ENCODE measurements at regions not wholly inside any gene's neighbourhood (a gene's known extent, or its start where the extent isn't known, plus 50 kb on each side); places are given as distances from the start of the nearest gene placed in this dataset.

DNA sequence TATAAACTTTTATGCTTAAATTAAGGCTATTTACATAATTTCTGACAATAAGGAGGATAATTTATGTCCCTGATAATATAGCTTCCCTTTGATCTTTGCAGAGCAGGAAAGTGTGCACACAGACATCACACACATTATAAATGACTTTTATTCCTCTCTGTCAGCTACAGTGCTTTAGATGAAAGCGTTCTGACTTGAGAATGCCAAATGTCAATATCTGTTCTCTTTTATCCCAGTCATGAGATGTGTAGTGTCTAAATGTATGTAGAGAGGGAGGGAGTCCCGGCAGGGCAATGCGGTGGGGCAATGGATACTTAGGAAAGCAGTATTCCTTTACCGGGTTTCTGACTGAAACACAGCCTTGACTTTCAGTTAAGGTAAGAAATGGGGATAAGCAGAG is 225.4 kb upstream of the CHORDC1 start:
- H2AFZ ChIP-seq (ENCODE audit: low read depth), result no peak overlapping the region
- no peak for DNase-seq
- no peak overlapping the region for H3K9ac ChIP-seq
- no peaks in the 10 kb centered on the region for H3K9me2 ChIP-seq
- H3K9me3 ChIP-seq, result no peaks in the 10 kb centered on the region
- no peaks in the 10 kb centered on the region; a peak in 1 of 4 replicates for H3K4me1 ChIP-seq (ENCODE audit: control insufficient read depth in 1 of 2, insufficient read depth in 2 of 2, low read depth in 1 of 2, low read length in 1 of 2)
- TF ChIP-seq FOXM1 (IDR thresholded peaks at IDR 0.05; ENCODE audit: low read depth) (no peak), RAD21 (IDR thresholded peaks at IDR 0.05; ENCODE audit: low read length) (no peak), SMC3 (IDR thresholded peaks at IDR 0.05; ENCODE audit: low read depth, low read length) (no peak), GATA2 (CRISPR knock-in tag; IDR thresholded peaks at IDR 0.05) (no peak), EZH2phosphoT487 (IDR thresholded peaks at IDR 0.05; ENCODE audit: borderline replicate concordance, low read depth) (no peak), JUND (IDR thresholded peaks at IDR 0.05) (no peak), RFX5 (IDR thresholded peaks at IDR 0.05; ENCODE audit: low read length) (no peak), POLR2AphosphoS5 (IDR thresholded peaks at IDR 0.05; ENCODE audit: low read depth, low read length) (no peak), MEF2A (IDR thresholded peaks at IDR 0.05; ENCODE audit: borderline replicate concordance, low read depth) (no peak), TAF1 (IDR thresholded peaks at IDR 0.05; ENCODE audit: borderline replicate concordance, low read depth, low read length) (no peak), YY1 (IDR thresholded peaks at IDR 0.05; ENCODE audit: low read depth) (no peak)
- TF ChIP-seq, protein P1, sequence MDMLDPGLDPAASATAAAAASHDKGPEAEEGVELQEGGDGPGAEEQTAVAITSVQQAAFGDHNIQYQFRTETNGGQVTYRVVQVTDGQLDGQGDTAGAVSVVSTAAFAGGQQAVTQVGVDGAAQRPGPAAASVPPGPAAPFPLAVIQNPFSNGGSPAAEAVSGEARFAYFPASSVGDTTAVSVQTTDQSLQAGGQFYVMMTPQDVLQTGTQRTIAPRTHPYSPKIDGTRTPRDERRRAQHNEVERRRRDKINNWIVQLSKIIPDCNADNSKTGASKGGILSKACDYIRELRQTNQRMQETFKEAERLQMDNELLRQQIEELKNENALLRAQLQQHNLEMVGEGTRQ (IDR thresholded peaks at IDR 0.05; ENCODE audit: borderline replicate concordance, low read depth, low read length), result no peak
- TF ChIP-seq, protein P2, sequence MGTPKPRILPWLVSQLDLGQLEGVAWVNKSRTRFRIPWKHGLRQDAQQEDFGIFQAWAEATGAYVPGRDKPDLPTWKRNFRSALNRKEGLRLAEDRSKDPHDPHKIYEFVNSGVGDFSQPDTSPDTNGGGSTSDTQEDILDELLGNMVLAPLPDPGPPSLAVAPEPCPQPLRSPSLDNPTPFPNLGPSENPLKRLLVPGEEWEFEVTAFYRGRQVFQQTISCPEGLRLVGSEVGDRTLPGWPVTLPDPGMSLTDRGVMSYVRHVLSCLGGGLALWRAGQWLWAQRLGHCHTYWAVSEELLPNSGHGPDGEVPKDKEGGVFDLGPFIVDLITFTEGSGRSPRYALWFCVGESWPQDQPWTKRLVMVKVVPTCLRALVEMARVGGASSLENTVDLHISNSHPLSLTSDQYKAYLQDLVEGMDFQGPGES (IDR thresholded peaks at IDR 0.05; ENCODE audit: low read depth, low read length), result no peak
- TF ChIP-seq, protein P3, sequence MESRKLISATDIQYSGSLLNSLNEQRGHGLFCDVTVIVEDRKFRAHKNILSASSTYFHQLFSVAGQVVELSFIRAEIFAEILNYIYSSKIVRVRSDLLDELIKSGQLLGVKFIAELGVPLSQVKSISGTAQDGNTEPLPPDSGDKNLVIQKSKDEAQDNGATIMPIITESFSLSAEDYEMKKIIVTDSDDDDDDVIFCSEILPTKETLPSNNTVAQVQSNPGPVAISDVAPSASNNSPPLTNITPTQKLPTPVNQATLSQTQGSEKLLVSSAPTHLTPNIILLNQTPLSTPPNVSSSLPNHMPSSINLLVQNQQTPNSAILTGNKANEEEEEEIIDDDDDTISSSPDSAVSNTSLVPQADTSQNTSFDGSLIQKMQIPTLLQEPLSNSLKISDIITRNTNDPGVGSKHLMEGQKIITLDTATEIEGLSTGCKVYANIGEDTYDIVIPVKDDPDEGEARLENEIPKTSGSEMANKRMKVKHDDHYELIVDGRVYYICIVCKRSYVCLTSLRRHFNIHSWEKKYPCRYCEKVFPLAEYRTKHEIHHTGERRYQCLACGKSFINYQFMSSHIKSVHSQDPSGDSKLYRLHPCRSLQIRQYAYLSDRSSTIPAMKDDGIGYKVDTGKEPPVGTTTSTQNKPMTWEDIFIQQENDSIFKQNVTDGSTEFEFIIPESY (IDR thresholded peaks at IDR 0.05; ENCODE audit: borderline replicate concordance, low read depth), result no peak
- TF ChIP-seq, protein P4, sequence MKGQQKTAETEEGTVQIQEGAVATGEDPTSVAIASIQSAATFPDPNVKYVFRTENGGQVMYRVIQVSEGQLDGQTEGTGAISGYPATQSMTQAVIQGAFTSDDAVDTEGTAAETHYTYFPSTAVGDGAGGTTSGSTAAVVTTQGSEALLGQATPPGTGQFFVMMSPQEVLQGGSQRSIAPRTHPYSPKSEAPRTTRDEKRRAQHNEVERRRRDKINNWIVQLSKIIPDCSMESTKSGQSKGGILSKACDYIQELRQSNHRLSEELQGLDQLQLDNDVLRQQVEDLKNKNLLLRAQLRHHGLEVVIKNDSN (IDR thresholded peaks at IDR 0.05; ENCODE audit: borderline replicate concordance, low read depth), result no peak
- no peaks in the 10 kb centered on the region for H3K27me3 ChIP-seq (ENCODE audit: insufficient read depth)
- H3K4me3 ChIP-seq (ENCODE audit: low read depth in 2 of 2, low read length in 1 of 2), result no peak overlapping the region
- 63% methylated on average over 4 of the region's 4 CpGs for WGBS (ENCODE audit: low lambda C conversion rate)
- H4K20me1 ChIP-seq (ENCODE audit: insufficient read depth), result no peaks in the 10 kb centered on the region
- H3K79me2 ChIP-seq (ENCODE audit: insufficient read depth), result no peaks in the 10 kb centered on the region
- H3K27ac ChIP-seq (ENCODE audit: low read depth in 2 of 2, low read length in 1 of 2), result no peak overlapping the region
- CTCF ChIA-PET, result no interaction called here
- POLR2A ChIA-PET, result no interaction called here
- H3K4me2 ChIP-seq, result no peak overlapping the region
- H3F3A ChIP-seq (replicated peaks; ENCODE audit: insufficient read depth), result no peaks in the 10 kb centered on the region
- H3K36me3 ChIP-seq (replicated peaks in 1 of 2; ENCODE audit: control insufficient read depth in 1 of 2, insufficient read depth in 2 of 2, low read length in 1 of 2), result no peaks in the 10 kb centered on the region

Data from SK-N-SH (cell line).